ENCODE measurements at regions not wholly inside any gene's neighbourhood (a gene's known extent, or its start where the extent isn't known, plus 50 kb on each side); places are given as distances from the start of the nearest gene placed in this dataset.
"Not testable (repeated sequence)": the region's sequence is repeated elsewhere in the genome, so short reads cannot be mapped to it uniquely, and the experiment has no call there.

GRCh38 chr2:91446489-91446888, 2755.0 kb downstream of the RPIA start:
- TF ChIP-seq CTCF, EZH2, EZH2phosphoT487 (IDR thresholded peaks at IDR 0.05): not testable (repeated sequence)

All from neural progenitor cell (in vitro differentiated cells).